ENCODE measurements at regions not wholly inside any gene's neighbourhood (a gene's known extent, or its start where the extent isn't known, plus 50 kb on each side); places are given as distances from the start of the nearest gene placed in this dataset.

- TF ChIP-seq CTCF (IDR thresholded peaks at IDR 0.05): no peak
- no peak for TF ChIP-seq POLR2A (IDR thresholded peaks at IDR 0.05)
These were observed 80.3 kb upstream of the NPTX2 start for GRCh38 chr7:98536803-98537202.
